HepG2 (cell line): ENCODE measurements at regions not wholly inside any gene's neighbourhood (a gene's known extent, or its start where the extent isn't known, plus 50 kb on each side); places are given as distances from the start of the nearest gene placed in this dataset.

Experiments used
- ATAC-seq: fragments of 200-7000 bp; cut with Tn5 transposase; 3 replicates; pipeline ENCODE4 v1.9.1; 2020; ENCODE audit warnings: mild to moderate bottlenecking, moderate library complexity
- BruUV-seq: library from RNA; stranded (reverse); fragments of 400-500 nt; replicated peaks from 2 replicates; lab custom pipeline; 2021; lab: Mats Ljungman, UMichigan
- CTCF ChIA-PET: fragments of 300-600 bp; formaldehyde crosslinking; extraction: SDS; loops from one replicate; lab custom pipeline; 2021; ENCODE audit warnings: low total read pairs, inconsistent platforms, low intra/inter-chr PET ratio; lab: Yijun Ruan, JAX
- POLR2A ChIA-PET: fragments of 350-600 bp; sonication (Branson Sonifier 250); formaldehyde crosslinking; loops from one replicate; lab custom pipeline; 2020; ENCODE audit warnings: antibody characterized with exemption, inconsistent platforms; lab: Yijun Ruan, JAX
- DNase-seq: peaks from one replicate; pipeline ENCODE4 v3.0.0-alpha.2; 2015; ENCODE audit warnings: low spot score
- FAIRE-seq: peaks from 3 replicates; lab custom pipeline; 2011; peaks lifted over from hg19 to GRCh38; lab: Jason Lieb, UNC
- H2AFZ ChIP-seq: one replicate; pipeline ENCODE4 v1.6.1; 2011; ENCODE audit warnings: low read length, inconsistent platforms
- H3K27ac ChIP-seq: fragments of 300-600 bp; 3 replicates; pipeline ENCODE4 v1.8.0; 2011; ENCODE audit warnings: mixed run types, mild to moderate bottlenecking, mixed read lengths, low read length, inconsistent platforms; ENCODE audit not compliant: insufficient read depth; ENCODE audit errors: extremely low read length
- H3K27me3 ChIP-seq, 2 experiments: fragments of 200-600 bp in 1 of 2; 2 replicates in 1 of 2; 3 replicates in 1 of 2; pipeline versions ENCODE4 v1.6.0 to v1.8.0; 2011; ENCODE audit warnings: low read length in 2 of 2, mild to moderate bottlenecking in 2 of 2, moderate library complexity in 2 of 2, inconsistent platforms in 1 of 2; ENCODE audit not compliant: insufficient read depth in 2 of 2, control insufficient read depth in 1 of 2
- H3K36me3 ChIP-seq, 2 experiments: fragments of 200-600 bp in 1 of 2; replicated peaks in 1 of 2; 2 replicates in 1 of 2; 3 replicates in 1 of 2; pipeline versions ENCODE4 v1.5.1 to v1.8.0; 2011; ENCODE audit warnings: low read length in 2 of 2, inconsistent platforms in 1 of 2; ENCODE audit not compliant: insufficient read depth in 2 of 2, control insufficient read depth in 1 of 2
- H3K4me1 ChIP-seq: 2 replicates; pipeline ENCODE4 v1.5.1; 2012; ENCODE audit warnings: low read length, inconsistent platforms; ENCODE audit not compliant: insufficient read depth
- H3K4me2 ChIP-seq: 2 replicates; pipeline ENCODE4 v1.6.0; 2011; ENCODE audit warnings: low read depth, low read length, inconsistent platforms
- H3K4me3 ChIP-seq, 3 experiments: fragments of 200-600 bp in 1 of 3; sonication (generic), shearing (Covaris generic) in 1 of 3; replicated peaks in 1 of 3; 2 replicates each; pipeline ENCODE4 v1.5.1; 2011 to 2016; ENCODE audit warnings: low read length in 3 of 3, inconsistent platforms in 2 of 3, low read depth in 2 of 3, mild to moderate bottlenecking in 2 of 3, control low read depth in 1 of 3, mixed read lengths in 1 of 3; ENCODE audit not compliant: insufficient read depth in 1 of 3
- H3K79me2 ChIP-seq: one replicate; pipeline ENCODE4 v1.6.1; 2011; ENCODE audit warnings: low read length, inconsistent platforms; ENCODE audit not compliant: insufficient read depth
- H3K9ac ChIP-seq: 2 replicates; pipeline ENCODE4 v1.6.0; 2011; ENCODE audit warnings: mild to moderate bottlenecking, low read depth, low read length, inconsistent platforms; ENCODE audit not compliant: insufficient read depth
- H3K9me3 ChIP-seq: 2 replicates; pipeline ENCODE4 v1.5.1; 2012; ENCODE audit warnings: mild to moderate bottlenecking, low read length
- H4K20me1 ChIP-seq: 2 replicates; pipeline ENCODE4 v1.6.0; 2011; ENCODE audit warnings: inconsistent platforms, mild to moderate bottlenecking, low read length, moderate library complexity; ENCODE audit not compliant: insufficient read depth
- ADNP ChIP-seq: sonication (generic); formaldehyde crosslinking; IDR thresholded peaks from 2 replicates; pipeline ENCODE4 v1.4.0; 2020; ENCODE audit warnings: missing genetic modification reagents
- AKAP8 ChIP-seq: sonication (generic); formaldehyde crosslinking; IDR thresholded peaks from 2 replicates; pipeline ENCODE4 v1.5.1; 2020; ENCODE audit warnings: mild to moderate bottlenecking, missing genetic modification reagents
- CAMTA2 ChIP-seq: sonication (generic); formaldehyde crosslinking; IDR thresholded peaks from 2 replicates; pipeline ENCODE4 v1.4.0; 2020; ENCODE audit warnings: mild to moderate bottlenecking, missing genetic modification reagents, borderline replicate concordance
- CHD4 ChIP-seq: fragments of 200-600 bp; sonication (generic); IDR thresholded peaks from 2 replicates; pipeline ENCODE4 v1.7.0; 2017; ENCODE audit warnings: mild to moderate bottlenecking, low read length, borderline replicate concordance
- ETV5 ChIP-seq: IDR thresholded peaks from 2 replicates; pipeline ENCODE4 v1.6.1; 2018; ENCODE audit warnings: missing biosample characterization, missing genetic modification reagents, inconsistent platforms, borderline replicate concordance
- IRF1 ChIP-seq: sonication (generic); formaldehyde crosslinking; IDR thresholded peaks from 2 replicates; pipeline ENCODE4 v1.4.0; 2020; ENCODE audit warnings: low read depth, mild to moderate bottlenecking, missing genetic modification reagents
- MAF1 ChIP-seq: sonication (generic); formaldehyde crosslinking; IDR thresholded peaks from 2 replicates; pipeline ENCODE4 v1.5.0; 2020; ENCODE audit warnings: missing genetic modification reagents, borderline replicate concordance
- NR2C2 ChIP-seq: sonication (generic); formaldehyde crosslinking; IDR thresholded peaks from 2 replicates; pipeline ENCODE4 v1.4.0; 2020; ENCODE audit warnings: missing genetic modification reagents, mild to moderate bottlenecking, moderate library complexity, borderline replicate concordance
- RORA ChIP-seq: sonication (generic); formaldehyde crosslinking; IDR thresholded peaks from 2 replicates; pipeline ENCODE4 v1.5.0; 2020; ENCODE audit warnings: mild to moderate bottlenecking, missing genetic modification reagents, moderate library complexity
- RXRA ChIP-seq: sonication (generic); formaldehyde crosslinking; IDR thresholded peaks from 2 replicates; pipeline ENCODE4 v1.5.1; 2020; ENCODE audit warnings: missing genetic modification reagents
- SMC3 ChIP-seq: IDR thresholded peaks from 2 replicates; pipeline ENCODE4 v1.6.1; 2011; ENCODE audit warnings: low read length, improper control_type of control experiment
- THAP9 ChIP-seq: sonication (generic); formaldehyde crosslinking; IDR thresholded peaks from 2 replicates; pipeline ENCODE4; 2020; ENCODE audit warnings: missing genetic modification reagents, mild to moderate bottlenecking, borderline replicate concordance
- XBP1 ChIP-seq: sonication (generic); formaldehyde crosslinking; IDR thresholded peaks from 2 replicates; pipeline ENCODE4 v1.5.0; 2020; ENCODE audit warnings: missing genetic modification reagents
- ZBTB1 ChIP-seq: sonication (generic); formaldehyde crosslinking; IDR thresholded peaks from 2 replicates; pipeline ENCODE4 v1.4.0; 2020; ENCODE audit warnings: missing genetic modification reagents, borderline replicate concordance
- ZNF138 ChIP-seq: sonication (generic); formaldehyde crosslinking; IDR thresholded peaks from 2 replicates; pipeline ENCODE4 v1.5.0; 2020; ENCODE audit warnings: mild to moderate bottlenecking, low read depth, missing genetic modification reagents
- ZNF468 ChIP-seq: sonication (generic); formaldehyde crosslinking; IDR thresholded peaks from 2 replicates; pipeline ENCODE4 v1.8.0; 2022; ENCODE audit warnings: mild to moderate bottlenecking, moderate library complexity, missing genetic modification reagents
- ZNF510 ChIP-seq: sonication (generic); formaldehyde crosslinking; IDR thresholded peaks from 2 replicates; pipeline ENCODE4 v1.4.0; 2020; ENCODE audit warnings: low read depth, mild to moderate bottlenecking, missing genetic modification reagents
- ZNF513 ChIP-seq: sonication (generic); formaldehyde crosslinking; conservative IDR thresholded peaks from 2 replicates; pipeline ENCODE4 v1.5.0; 2020; ENCODE audit warnings: missing genetic modification reagents
- ZNF614 ChIP-seq: IDR thresholded peaks from 2 replicates; pipeline ENCODE4 v1.6.1; 2018; ENCODE audit warnings: missing biosample characterization, missing genetic modification reagents, inconsistent platforms, borderline replicate concordance
- ZNF678 ChIP-seq: sonication (generic); formaldehyde crosslinking; IDR thresholded peaks from 2 replicates; pipeline ENCODE4 v1.4.0; 2020; ENCODE audit warnings: mild to moderate bottlenecking, missing genetic modification reagents
- ZNF776 ChIP-seq: sonication (generic); formaldehyde crosslinking; IDR thresholded peaks from 2 replicates; pipeline ENCODE4 v1.4.0; 2020; ENCODE audit warnings: mild to moderate bottlenecking, missing genetic modification reagents
- WGBS: methylation state at CpG from one replicate; pipeline ENCODE4 v1.1.6; 2017; ENCODE audit warnings: low lambda C conversion rate; 5-methylcytosine and 5-hydroxymethylcytosine counted together
- in situ Hi-C: cut with HindIII; loops from 2 replicates; pipeline ENCODE4 v1.10.0; 2017; ENCODE audit warnings: low pct_unique_long_range_greater_than_20kb; ENCODE audit not compliant: extremely low pct_ligation_motif_present
- intact Hi-C: fragments of 100-400 bp; cut with micrococcal nuclease; formaldehyde crosslinking; loops from one replicate; pipeline ENCODE4 v1.10.0; 2022; ENCODE audit not compliant: unreplicated experiment

GRCh38 chr11:24082241-24082640 lies 414.6 kb upstream of the LUZP2 start (continued):
- TF ChIP-seq ADNP (CRISPR knock-in tag) (no peak), SMC3 (no peak), ZNF468 (CRISPR knock-in tag) (no peak), XBP1 (no peak)

GRCh38 chr11:24082860-24083259 lies 414.0 kb upstream of the LUZP2 start:
- no peaks in the 10 kb centered on the region for H3K36me3 ChIP-seq
- no peak overlapping the region for H3K4me3 ChIP-seq
- no peaks in the 10 kb centered on the region for H3K27me3 ChIP-seq
- WGBS = 0% methylated on average over 1 of the region's 1 CpG
- ChIA-PET POLR2A (no interaction called here), CTCF (no interaction called here)
- no peak overlapping the region for H3K27ac ChIP-seq
- H3K9ac ChIP-seq = no peak overlapping the region
- no peak overlapping the region for H2AFZ ChIP-seq
- DNase-seq = no peak
- FAIRE-seq = no peak
- no peak overlapping the region for H3K4me2 ChIP-seq
- H3K9me3 ChIP-seq = no peaks in the 10 kb centered on the region
- in situ Hi-C loops (no loop called here), intact Hi-C loops (no loop called here)
- H4K20me1 ChIP-seq = no peaks in the 10 kb centered on the region
- no peaks in the 10 kb centered on the region for H3K4me1 ChIP-seq
- H3K79me2 ChIP-seq = no peaks in the 10 kb centered on the region
- no TSS peak for BruUV-seq
- ATAC-seq = no peak
- TF ChIP-seq CAMTA2 (CRISPR knock-in tag) (no peak), ZBTB1 (CRISPR knock-in tag) (no peak), ZNF513 (no peak), ZNF614 (CRISPR knock-in tag) (no peak), RORA (CRISPR knock-in tag) (no peak), IRF1 (CRISPR knock-in tag) (no peak), THAP9 (no peak), AKAP8 (CRISPR knock-in tag) (no peak), MAF1 (CRISPR knock-in tag) (no peak), NR2C2 (CRISPR knock-in tag) (no peak), ETV5 (CRISPR knock-in tag) (no peak), RXRA (CRISPR knock-in tag) (no peak), ZNF510 (CRISPR knock-in tag) (no peak), CHD4 (no peak), ZNF776 (CRISPR knock-in tag) (no peak), ZNF138 (CRISPR knock-in tag) (no peak), ZNF678 (CRISPR knock-in tag) (no peak)
